Fibroblast of pulmonary artery (primary cell): ENCODE measurements at regions not wholly inside any gene's neighbourhood (a gene's known extent, or its start where the extent isn't known, plus 50 kb on each side); places are given as distances from the start of the nearest gene placed in this dataset.

ENCODE experiments used
- DNase-seq: peaks from one replicate; pipeline ENCODE4 v3.0.0-alpha.2; 2010; ENCODE audit warnings: low read depth
- H3K4me3 ChIP-seq: replicated peaks from 2 replicates; pipeline ENCODE4 v1.5.1; 2011; ENCODE audit warnings: low read depth, mild to moderate bottlenecking, control low read depth, low read length, moderate library complexity
- TF ChIP-seq, protein P1 (sequence below): IDR thresholded peaks from 2 replicates; pipeline ENCODE4 v1.5.1; 2011; ENCODE audit warnings: mild to moderate bottlenecking, control low read depth, low read length, inconsistent platforms; ENCODE audit errors: missing control alignments

DNA sequence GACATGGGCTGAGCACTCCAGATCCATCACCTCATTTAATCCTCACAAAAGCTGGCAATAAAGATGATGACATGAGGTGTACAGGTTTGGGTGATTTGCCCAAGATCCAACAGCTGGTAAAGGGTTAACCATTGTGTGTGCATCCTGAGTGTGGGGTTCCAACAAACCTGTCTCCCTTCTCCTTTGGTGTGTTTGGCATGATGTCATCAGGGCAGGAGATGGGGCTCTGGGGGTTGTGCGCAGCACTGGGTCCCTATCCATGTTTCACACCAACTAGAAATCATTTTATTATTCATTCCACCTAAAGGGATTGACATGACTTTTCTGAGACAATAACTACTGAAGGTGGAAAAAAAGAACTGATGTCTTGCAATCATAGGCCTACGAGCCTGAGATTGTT is 452.5 kb downstream of the SIPA1L2 start:
- TF ChIP-seq, protein P1, sequence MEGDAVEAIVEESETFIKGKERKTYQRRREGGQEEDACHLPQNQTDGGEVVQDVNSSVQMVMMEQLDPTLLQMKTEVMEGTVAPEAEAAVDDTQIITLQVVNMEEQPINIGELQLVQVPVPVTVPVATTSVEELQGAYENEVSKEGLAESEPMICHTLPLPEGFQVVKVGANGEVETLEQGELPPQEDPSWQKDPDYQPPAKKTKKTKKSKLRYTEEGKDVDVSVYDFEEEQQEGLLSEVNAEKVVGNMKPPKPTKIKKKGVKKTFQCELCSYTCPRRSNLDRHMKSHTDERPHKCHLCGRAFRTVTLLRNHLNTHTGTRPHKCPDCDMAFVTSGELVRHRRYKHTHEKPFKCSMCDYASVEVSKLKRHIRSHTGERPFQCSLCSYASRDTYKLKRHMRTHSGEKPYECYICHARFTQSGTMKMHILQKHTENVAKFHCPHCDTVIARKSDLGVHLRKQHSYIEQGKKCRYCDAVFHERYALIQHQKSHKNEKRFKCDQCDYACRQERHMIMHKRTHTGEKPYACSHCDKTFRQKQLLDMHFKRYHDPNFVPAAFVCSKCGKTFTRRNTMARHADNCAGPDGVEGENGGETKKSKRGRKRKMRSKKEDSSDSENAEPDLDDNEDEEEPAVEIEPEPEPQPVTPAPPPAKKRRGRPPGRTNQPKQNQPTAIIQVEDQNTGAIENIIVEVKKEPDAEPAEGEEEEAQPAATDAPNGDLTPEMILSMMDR, result no peak
- no peak overlapping the region for H3K4me3 ChIP-seq
- no peak for DNase-seq

DNA sequence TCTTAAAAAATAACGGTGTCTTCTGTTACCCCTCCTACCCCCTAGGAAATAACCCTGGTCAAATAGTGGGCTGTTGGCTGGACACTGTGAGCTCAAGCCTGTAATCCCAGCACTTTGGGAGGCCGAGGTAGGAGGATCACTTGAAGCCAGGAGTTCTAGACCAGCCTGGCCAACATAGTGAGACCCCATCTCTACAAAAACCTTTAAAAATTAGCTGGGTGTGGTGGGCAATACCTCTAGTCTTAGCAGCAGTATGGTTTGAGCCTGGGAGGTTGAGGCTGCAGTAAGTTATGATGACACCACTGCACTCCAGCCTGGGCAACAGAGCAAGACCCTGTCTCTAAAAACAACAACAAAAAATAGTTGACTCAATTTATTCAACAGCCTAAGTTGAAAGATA is 453.7 kb downstream of the SIPA1L2 start:
- H3K4me3 ChIP-seq, result no peak overlapping the region
- no peak for DNase-seq
- TF ChIP-seq, protein P1, result no peak

DNA sequence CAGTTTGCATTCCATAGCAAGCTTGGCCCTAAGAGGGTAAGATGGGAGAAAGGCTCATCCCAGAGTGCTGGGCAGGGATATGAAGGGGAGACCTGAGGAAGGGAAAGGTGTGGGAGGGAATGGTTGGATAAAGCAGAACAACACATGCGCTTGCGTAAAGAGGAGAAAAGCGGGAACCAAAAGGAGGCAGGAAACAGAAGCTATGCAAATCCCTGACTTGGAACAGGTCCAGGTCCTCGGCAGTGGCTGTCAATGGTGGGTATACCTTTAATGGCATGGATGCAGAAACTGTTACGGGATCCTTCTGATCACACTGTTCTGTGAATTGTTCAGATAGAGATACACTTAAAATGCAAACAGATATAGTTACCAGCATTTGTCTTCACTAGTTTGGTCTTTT is 455.6 kb downstream of the SIPA1L2 start:
- DNase-seq, result no peak
- H3K4me3 ChIP-seq, result no peak overlapping the region
- TF ChIP-seq, protein P1, result no peak

DNA sequence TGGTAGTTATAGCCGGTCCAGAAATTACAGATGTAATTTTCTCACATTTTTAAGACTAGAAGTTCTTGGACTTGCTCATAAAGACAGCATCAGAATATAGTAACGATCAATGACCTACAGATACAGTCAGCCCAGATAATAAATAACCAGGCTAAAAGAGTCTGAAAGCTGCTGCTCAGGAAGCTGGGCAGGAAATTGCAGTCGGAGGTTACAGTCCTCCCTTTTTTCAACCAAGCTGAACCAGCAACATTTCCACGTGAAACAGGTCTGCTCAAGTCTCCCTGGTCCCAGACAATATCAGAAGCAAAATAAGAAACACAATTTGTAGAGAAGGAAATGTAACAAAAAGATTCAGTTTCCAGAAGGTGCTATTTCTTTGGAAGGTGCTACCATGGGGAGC is 457.4 kb downstream of the SIPA1L2 start:
- no peak for DNase-seq
- no peak overlapping the region for H3K4me3 ChIP-seq
- TF ChIP-seq, protein P1, result no peak

DNA sequence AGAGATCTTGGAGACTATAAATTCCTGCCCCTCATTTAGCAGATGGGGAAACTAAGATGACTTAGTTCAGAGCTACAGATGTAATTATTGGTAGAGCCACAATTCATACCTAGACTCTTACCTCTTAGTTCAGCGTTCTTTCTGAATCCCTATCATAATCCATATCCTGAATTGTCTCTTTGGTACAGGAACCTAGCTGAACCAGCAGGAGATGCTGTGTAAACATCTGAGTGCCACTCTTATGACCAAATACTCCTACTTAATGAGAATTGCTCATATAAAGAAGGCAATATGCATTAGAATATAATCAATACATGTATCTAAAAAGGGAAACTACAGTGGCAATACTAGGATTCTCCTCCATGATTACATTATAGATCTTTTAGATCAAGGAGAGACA is 459.0 kb downstream of the SIPA1L2 start:
- DNase-seq, result no peak
- TF ChIP-seq, protein P1, result no peak
- no peak overlapping the region for H3K4me3 ChIP-seq

DNA sequence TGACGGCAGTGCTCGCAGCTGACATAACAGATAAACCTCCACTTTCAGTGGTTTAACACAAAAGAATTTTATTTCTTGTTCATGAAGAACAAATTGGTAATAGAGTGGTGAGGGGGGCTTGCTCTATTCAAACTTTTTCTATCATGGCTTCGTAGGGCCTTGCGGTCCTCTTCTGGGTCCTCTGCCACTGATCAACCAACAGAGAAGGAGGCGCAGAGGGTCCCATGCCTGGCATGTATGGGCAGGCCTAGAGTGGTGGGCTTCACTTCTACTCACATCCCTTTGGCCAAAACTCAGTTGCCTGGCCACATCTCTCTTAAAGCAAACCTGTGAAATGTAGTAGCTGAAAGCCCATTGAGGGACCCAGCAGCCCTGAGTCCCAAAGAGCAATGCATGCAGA is 460.5 kb downstream of the SIPA1L2 start:
- TF ChIP-seq, protein P1, result no peak
- H3K4me3 ChIP-seq, result no peak overlapping the region
- DNase-seq, result no peak

DNA sequence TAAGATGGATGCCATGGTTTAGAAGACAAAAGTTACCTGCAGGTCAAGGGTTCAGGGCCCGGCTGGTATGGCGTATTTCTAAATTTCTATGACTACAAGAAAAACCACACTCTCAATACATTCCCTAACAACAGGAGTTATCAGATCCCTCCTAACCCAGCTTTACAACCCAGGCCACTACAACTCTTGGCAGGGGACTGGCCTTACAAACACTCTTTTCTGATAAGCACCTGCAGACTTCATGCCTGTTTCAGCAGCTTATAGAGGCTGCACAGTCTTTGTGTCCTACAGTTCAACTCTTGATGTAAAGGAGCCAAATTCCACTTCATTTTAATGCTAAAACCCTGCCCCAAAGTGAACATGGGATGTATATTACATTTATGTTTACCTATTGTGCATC is 461.4 kb downstream of the SIPA1L2 start:
- no peak for DNase-seq
- no peak overlapping the region for H3K4me3 ChIP-seq
- TF ChIP-seq, protein P1, result no peak
